ENCODE measurements at regions not wholly inside any gene's neighbourhood (a gene's known extent, or its start where the extent isn't known, plus 50 kb on each side); places are given as distances from the start of the nearest gene placed in this dataset.

DNA sequence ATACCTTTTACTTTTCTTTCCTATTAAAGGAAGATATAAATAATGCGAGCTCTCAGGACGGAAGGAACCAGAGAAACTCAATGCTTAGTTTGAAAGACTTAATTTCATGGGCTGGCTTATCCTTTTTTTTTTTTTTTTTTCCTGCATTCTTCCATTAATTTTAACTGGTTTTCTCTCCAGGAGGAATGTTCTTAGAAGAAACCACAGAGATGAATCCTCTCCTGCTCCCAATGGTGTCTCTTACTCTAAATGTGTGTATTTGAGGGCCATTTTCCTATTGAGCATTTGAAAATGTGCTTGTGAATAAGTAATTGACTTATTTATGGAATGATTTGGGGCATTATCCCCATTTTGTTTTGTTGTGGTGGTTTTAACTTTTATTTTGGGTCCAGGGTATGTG is 494.9 kb downstream of the FOXO1 start:
- ChIA-PET POLR2A (no interaction called here), CTCF (ENCODE audit: low intra/inter-chr PET ratio) (no interaction called here)
- Histone ChIP-seq H3K4me2 (ENCODE audit: insufficient read depth, low read length) (no peak overlapping the region), H3K4me3 (no peak overlapping the region), H3K4me1 (replicated peaks in 1 of 2; ENCODE audit: control insufficient read depth in 2 of 2, insufficient read depth in 2 of 2, low read length in 2 of 2) (peaks cover 0 to 5% of the 10 kb centered on the region in 2 experiments; a peak in 1 of 5 replicates), H3K9me1 (ENCODE audit: control insufficient read depth, insufficient read depth, low read length) (no peaks in the 10 kb centered on the region), H3K79me2 (ENCODE audit: control insufficient read depth, insufficient read depth, low read length) (no peaks in the 10 kb centered on the region), H3K9me3 (replicated peaks; ENCODE audit: control insufficient read depth, insufficient read depth, low read depth, low read length) (no peaks in the 10 kb centered on the region), H4K20me1 (replicated peaks; ENCODE audit: control insufficient read depth, insufficient read depth, low read length) (no peaks in the 10 kb centered on the region), H3K9ac (ENCODE audit: insufficient read depth in 1 of 2, low read depth in 2 of 2, low read length in 2 of 2) (no peak overlapping the region), H2AFZ (ENCODE audit: low read depth, low read length) (no peak overlapping the region), H3K27me3 (ENCODE audit: control insufficient read depth in 2 of 2, insufficient read depth in 2 of 2, low read length in 2 of 2) (peaks cover 0 to 18% of the 10 kb centered on the region in 2 experiments; a peak in 4 of 5 replicates), H3K36me3 (ENCODE audit: control insufficient read depth, insufficient read depth, low read length) (no peaks in the 10 kb centered on the region), H3K27ac (ENCODE audit: extremely low read depth, low read depth, low read length) (no peak overlapping the region)
- TF ChIP-seq, protein P1, sequence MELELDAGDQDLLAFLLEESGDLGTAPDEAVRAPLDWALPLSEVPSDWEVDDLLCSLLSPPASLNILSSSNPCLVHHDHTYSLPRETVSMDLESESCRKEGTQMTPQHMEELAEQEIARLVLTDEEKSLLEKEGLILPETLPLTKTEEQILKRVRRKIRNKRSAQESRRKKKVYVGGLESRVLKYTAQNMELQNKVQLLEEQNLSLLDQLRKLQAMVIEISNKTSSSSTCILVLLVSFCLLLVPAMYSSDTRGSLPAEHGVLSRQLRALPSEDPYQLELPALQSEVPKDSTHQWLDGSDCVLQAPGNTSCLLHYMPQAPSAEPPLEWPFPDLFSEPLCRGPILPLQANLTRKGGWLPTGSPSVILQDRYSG (tag; conservative IDR thresholded peaks at IDR 0.05; ENCODE audit: low read depth), result no peak
- no peak for TF ChIP-seq NFXL1 (CRISPR knock-in tag; IDR thresholded peaks at IDR 0.05)
- no peak for TF ChIP-seq BDP1 (IDR thresholded peaks at IDR 0.05; ENCODE audit: insufficient read depth, insufficient read length)
- TF ChIP-seq, protein P2, sequence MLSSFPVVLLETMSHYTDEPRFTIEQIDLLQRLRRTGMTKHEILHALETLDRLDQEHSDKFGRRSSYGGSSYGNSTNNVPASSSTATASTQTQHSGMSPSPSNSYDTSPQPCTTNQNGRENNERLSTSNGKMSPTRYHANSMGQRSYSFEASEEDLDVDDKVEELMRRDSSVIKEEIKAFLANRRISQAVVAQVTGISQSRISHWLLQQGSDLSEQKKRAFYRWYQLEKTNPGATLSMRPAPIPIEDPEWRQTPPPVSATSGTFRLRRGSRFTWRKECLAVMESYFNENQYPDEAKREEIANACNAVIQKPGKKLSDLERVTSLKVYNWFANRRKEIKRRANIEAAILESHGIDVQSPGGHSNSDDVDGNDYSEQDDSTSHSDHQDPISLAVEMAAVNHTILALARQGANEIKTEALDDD (IDR thresholded peaks at IDR 0.05), result no peak
- TF ChIP-seq FUS (optimal IDR thresholded peaks at IDR 0.05; ENCODE audit: low read depth, low read length), result no peak
- no peak for TF ChIP-seq SFPQ (IDR thresholded peaks at IDR 0.05; ENCODE audit: low read depth, low read length)
- TF ChIP-seq ZNF507 (tag; conservative IDR thresholded peaks at IDR 0.05), result no peak
- TF ChIP-seq ESRRA (IDR thresholded peaks at IDR 0.05; ENCODE audit: borderline replicate concordance, low read depth), result no peak
- no peak for TF ChIP-seq PTTG1 (tag; IDR thresholded peaks at IDR 0.05; ENCODE audit: low read depth)
- TF ChIP-seq CHD2 (IDR thresholded peaks at IDR 0.05; ENCODE audit: low read depth, low read length), result no peak
- TF ChIP-seq HDGF (IDR thresholded peaks at IDR 0.05), result no peak
- TF ChIP-seq, protein P3, sequence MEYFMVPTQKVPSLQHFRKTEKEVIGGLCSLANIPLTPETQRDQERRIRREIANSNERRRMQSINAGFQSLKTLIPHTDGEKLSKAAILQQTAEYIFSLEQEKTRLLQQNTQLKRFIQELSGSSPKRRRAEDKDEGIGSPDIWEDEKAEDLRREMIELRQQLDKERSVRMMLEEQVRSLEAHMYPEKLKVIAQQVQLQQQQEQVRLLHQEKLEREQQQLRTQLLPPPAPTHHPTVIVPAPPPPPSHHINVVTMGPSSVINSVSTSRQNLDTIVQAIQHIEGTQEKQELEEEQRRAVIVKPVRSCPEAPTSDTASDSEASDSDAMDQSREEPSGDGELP (CRISPR knock-in tag; IDR thresholded peaks at IDR 0.05; ENCODE audit: borderline replicate concordance), result no peak
- TF ChIP-seq ZNF695 (CRISPR knock-in tag; IDR thresholded peaks at IDR 0.05), result no peak
- TF ChIP-seq MXI1 (IDR thresholded peaks at IDR 0.05; ENCODE audit: low read depth, low read length), result no peak
- TF ChIP-seq GATAD2B (IDR thresholded peaks at IDR 0.05; ENCODE audit: borderline replicate concordance), result no peak
- TF ChIP-seq ZNF778 (CRISPR knock-in tag; IDR thresholded peaks at IDR 0.05), result no peak
- TF ChIP-seq SMAD4 (CRISPR knock-in tag; conservative IDR thresholded peaks at IDR 0.05), result no peak
- TF ChIP-seq FOXJ3 (CRISPR knock-in tag; IDR thresholded peaks at IDR 0.05), result no peak
- no peak for TF ChIP-seq GTF2E2 (tag; IDR thresholded peaks at IDR 0.05)
- no peak for TF ChIP-seq EWSR1 (IDR thresholded peaks at IDR 0.05; ENCODE audit: borderline replicate concordance, low read depth, partially characterized antibody)
- 0% methylated on average over 2 of the region's 2 CpGs for WGBS (ENCODE audit: insufficient coverage, low coverage, missing lambda C conversion rate)
- BruUV-seq (replicated peaks), result no TSS peak
- DNase-seq (ENCODE audit: extremely low read depth in 1 of 4, low spot score in 3 of 4) (no peak), FAIRE-seq (no peak), ATAC-seq (no peak)
- intact Hi-C loops (cut with micrococcal nuclease) (no loop called here), in situ Hi-C loops (cut with MboI) (no loop called here)
